Adrenal gland (tissue), 9 donors: ENCODE measurements at regions not wholly inside any gene's neighbourhood (a gene's known extent, or its start where the extent isn't known, plus 50 kb on each side); places are given as distances from the start of the nearest gene placed in this dataset.

Experiments used
- DNase-seq, 7 donors: peaks; one replicate each; pipeline ENCODE4 v3.0.0-alpha.2; 2019 to 2020
- H3K27ac ChIP-seq, 5 donors: fragments of 200-600 bp; sonication (generic) in 4 of 5; 1 replicate in 3 of 5; 2 replicates in 2 of 5; pipeline versions ENCODE4 v1.5.1 to v1.8.0; 2016 to 2020; ENCODE audit warnings: mild to moderate bottlenecking in 1 of 5
- H3K27me3 ChIP-seq: fragments of 200-600 bp; 2 replicates; pipeline ENCODE4 v1.8.0; 2021
- H3K36me3 ChIP-seq, 2 donors: fragments of 200-600 bp; replicated peaks in 1 of 2; 1 replicate in 1 of 2; 2 replicates in 1 of 2; pipeline versions ENCODE4 v1.5.1 to v1.8.0; 2018 to 2022
- H3K4me1 ChIP-seq, 2 donors: fragments of 200-600 bp; replicated peaks in 1 of 2; 1 replicate in 1 of 2; 2 replicates in 1 of 2; pipeline versions ENCODE4 v1.5.1 to v1.8.0; 2018 to 2021
- H3K4me3 ChIP-seq, 4 donors: fragments of 200-600 bp; sonication (generic) in 3 of 4; one replicate each; pipeline ENCODE4 v1.5.1; 2016 to 2018
- H3K9me3 ChIP-seq, 3 donors: fragments of 200-600 bp; sonication (generic) in 1 of 3; replicated peaks in 1 of 3; 1 replicate in 2 of 3; 2 replicates in 1 of 3; pipeline versions ENCODE4 v1.5.1 to v1.8.0; 2016 to 2021
- CTCF ChIP-seq, 6 experiments: fragments of 450-650 bp in 4 of 6; fragments of 200-600 bp in 2 of 6; sonication (generic) in 1 of 6; IDR thresholded peaks; 1 replicate in 5 of 6; 2 replicates in 1 of 6; pipeline versions ENCODE4 v1.5.1 to v1.8.0; 2016 to 2021; ENCODE audit warnings: antibody characterized with exemption in 6 of 6, mild to moderate bottlenecking in 2 of 6, moderate library complexity in 1 of 6
- POLR2A ChIP-seq, 2 donors: fragments of 450-650 bp; IDR thresholded peaks; one replicate each; pipeline ENCODE4 v1.6.1; 2017; ENCODE audit warnings: antibody characterized with exemption in 2 of 2, mild to moderate bottlenecking in 2 of 2, moderate library complexity in 1 of 2
- WGBS, 4 donors: extraction: QIAGEN DNeasy Blood & Tissue Kit in 2 of 4; methylation state at CpG; one replicate each; pipeline versions ENCODE4 v1.1.5 to v1.1.7; 2013 to 2017; 5-methylcytosine and 5-hydroxymethylcytosine counted together
- intact Hi-C, 2 donors: fragments of 100-400 bp; cut with DNase I; formaldehyde crosslinking; loops; one replicate each; pipeline versions ENCODE4 v1.14.1 to v1.15.0; 2022 to 2023
- donor health status: healthy with polysubstance abuse.
- donor health status: Bipolar disorder and iron deficiency.
- donor health status: DM: yes; HTN: yes; CAD: no.
- donor health status: DM: no; HTN: no; CAD: no.
- donor health status: DM: no; HTN: no; CAD: no.

DNA sequence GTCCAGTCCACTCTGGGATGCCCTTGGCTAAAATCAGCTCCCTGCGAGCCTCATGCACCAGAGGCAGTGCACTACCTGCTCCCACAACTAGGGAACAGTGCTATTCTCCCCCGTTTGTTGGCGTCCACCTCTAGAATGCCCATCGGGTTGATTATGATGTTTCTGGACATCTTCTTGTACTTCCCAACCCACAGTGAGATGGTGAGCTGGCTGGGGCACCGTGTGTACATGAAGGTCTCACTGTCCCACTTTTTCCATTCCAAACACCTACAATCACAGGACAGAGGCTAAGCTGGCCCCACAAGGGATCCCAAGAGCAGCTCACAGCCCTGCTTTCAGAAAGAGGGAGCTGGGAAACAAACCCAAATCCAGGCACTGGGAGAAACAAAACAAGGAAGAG is 126.2 kb upstream of the ZNF92 start:
- H3K27me3 ChIP-seq, result no peaks in the 10 kb centered on the region
- no peaks in the 10 kb centered on the region for H3K36me3 ChIP-seq
- no peak overlapping the region for H3K4me3 ChIP-seq
- H3K4me1 ChIP-seq, result peaks cover 0 to 3% of the 10 kb centered on the region in 2 donors
- DNase-seq, result no peak
- intact Hi-C loops, result no loop called here
- H3K9me3 ChIP-seq, result no peaks in the 10 kb centered on the region
- no peak for TF ChIP-seq CTCF (IDR thresholded peaks at IDR 0.05)
- TF ChIP-seq POLR2A (IDR thresholded peaks at IDR 0.05), result no peak
- 82 to 92% (median 86%) methylated on average over 5 of the region's 5 CpGs for WGBS, 4 donors
- no peak overlapping the region for H3K27ac ChIP-seq

GRCh38 chr7:65239707-65240352 is 133.8 kb upstream of the ZNF92 start:
- H3K27me3 ChIP-seq, result no peaks in the 10 kb centered on the region
- peak overlapping the region in 1 of 5 donors; percentile 6 for H3K27ac ChIP-seq
- WGBS, 4 donors, result 1 to 13% (median 6%) methylated on average over 7 to 52 of the region's 52 CpGs
- peak; percentile 55 to 67 (median 67) for DNase-seq
- H3K9me3 ChIP-seq, result no peaks in the 10 kb centered on the region
- peaks cover 0 to 5% of the 10 kb centered on the region in 2 donors for H3K4me1 ChIP-seq
- TF ChIP-seq POLR2A (IDR thresholded peaks at IDR 0.05) (no peak), CTCF (IDR thresholded peaks at IDR 0.05) (peak in 1 of 6 experiments; percentile 3)
- peak overlapping the region in 2 of 4 donors; percentile 27 to 67 for H3K4me3 ChIP-seq
- intact Hi-C loops, result no loop called here
- no peaks in the 10 kb centered on the region for H3K36me3 ChIP-seq

DNA sequence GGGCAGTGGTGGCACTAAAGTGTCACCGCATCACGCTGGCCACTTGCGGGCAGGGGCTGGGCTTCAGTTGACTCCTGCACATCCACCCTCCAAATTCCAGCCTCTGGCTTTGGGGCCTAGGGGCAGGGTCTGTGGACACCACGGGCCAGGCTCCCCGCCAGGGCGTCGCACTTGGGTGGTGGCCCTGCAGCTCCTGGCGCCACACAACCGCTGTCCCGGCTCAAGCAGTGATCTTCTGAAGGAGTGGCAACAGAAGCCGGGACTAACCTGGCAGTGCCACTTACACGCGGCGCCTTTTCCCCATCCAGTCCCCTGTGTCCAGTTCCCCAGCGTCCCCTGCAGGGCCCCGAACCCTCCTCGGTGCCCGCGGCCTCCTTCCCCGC is 134.3 kb upstream of the ZNF92 start:
- intact Hi-C loops, result no loop called here
- Histone ChIP-seq H3K9me3 (no peaks in the 10 kb centered on the region), H3K36me3 (no peaks in the 10 kb centered on the region), H3K27ac (peak overlapping the region in 1 of 5 donors; percentile 6), H3K4me3 (peak overlapping the region in 2 of 4 donors; percentile 27 to 67), H3K27me3 (no peaks in the 10 kb centered on the region), H3K4me1 (peaks cover 0 to 5% of the 10 kb centered on the region in 2 donors)
- TF ChIP-seq CTCF (IDR thresholded peaks at IDR 0.05), result no peak
- no peak for TF ChIP-seq POLR2A (IDR thresholded peaks at IDR 0.05)
- no peak for DNase-seq
- 34 to 77% (median 44%) methylated on average over 5 to 20 of the region's 20 CpGs for WGBS, 4 donors

DNA sequence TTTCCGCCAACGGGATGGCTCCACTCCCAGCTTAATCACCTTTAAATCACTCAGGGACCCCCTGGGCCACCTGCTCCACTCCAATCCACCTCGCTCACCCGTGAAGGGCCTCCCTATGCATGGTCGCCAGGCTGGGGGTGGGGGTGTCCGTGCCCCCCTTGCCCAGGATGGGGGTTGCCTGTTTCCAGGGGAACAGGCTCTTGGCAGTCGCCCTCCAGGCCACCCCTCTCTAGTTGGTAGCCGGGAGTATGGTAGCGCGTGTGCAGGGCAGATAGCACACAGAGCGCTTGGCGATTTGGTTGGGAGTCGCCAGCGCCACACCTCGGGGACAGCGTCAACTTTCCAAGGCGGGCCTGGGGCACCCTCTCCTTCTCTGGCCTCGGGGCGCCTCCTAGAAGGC is 134.9 kb upstream of the ZNF92 start:
- Histone ChIP-seq H3K4me1 (peaks cover 0 to 5% of the 10 kb centered on the region in 2 donors), H3K4me3 (no peak overlapping the region), H3K27ac (no peak overlapping the region), H3K36me3 (no peaks in the 10 kb centered on the region), H3K27me3 (no peaks in the 10 kb centered on the region), H3K9me3 (no peaks in the 10 kb centered on the region)
- 93 to 95% (median 94%) methylated on average over 9 to 19 of the region's 19 CpGs for WGBS, 4 donors
- TF ChIP-seq POLR2A (IDR thresholded peaks at IDR 0.05), result no peak
- no peak for TF ChIP-seq CTCF (IDR thresholded peaks at IDR 0.05)
- intact Hi-C loops, result no loop called here
- no peak for DNase-seq
